ENCODE measurements at regions not wholly inside any gene's neighbourhood (a gene's known extent, or its start where the extent isn't known, plus 50 kb on each side); places are given as distances from the start of the nearest gene placed in this dataset.

DNA sequence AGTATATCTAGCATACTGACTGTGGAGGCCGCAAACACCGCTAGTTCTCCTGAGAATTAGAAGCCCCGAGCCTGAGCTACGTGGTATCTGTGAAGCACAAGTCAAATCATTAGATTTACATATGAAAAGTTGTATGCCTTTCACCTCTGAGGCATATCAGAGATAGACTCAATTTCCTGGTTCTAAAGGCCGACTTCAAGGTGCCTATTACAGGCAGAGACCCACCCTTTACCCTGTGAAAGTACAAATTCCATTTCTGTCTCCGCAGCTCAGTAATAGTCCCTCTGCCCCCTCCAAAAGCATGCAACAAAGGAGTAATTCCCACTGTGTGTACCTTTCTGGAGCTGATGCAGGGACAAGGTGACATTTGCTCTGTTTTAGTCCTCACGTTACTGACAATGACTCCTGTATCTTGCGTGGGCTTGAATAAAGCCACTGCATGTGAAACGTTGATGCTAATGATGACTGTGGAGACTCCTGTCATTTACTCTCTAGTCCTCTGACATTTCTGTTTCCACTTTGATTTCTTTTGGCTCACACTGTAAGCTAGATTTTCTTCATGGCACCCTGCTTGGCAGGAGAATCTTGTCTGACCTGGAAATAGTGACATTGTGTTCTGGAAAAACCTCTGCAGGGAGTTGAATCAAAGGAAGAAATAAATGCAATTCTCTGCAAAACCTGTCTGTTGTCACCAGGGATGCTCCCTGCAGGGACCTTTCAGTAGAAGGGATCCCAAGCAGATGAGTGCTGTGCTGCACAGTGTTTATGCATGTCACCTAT, 273.2 kb upstream of the EMCN start:
- Histone ChIP-seq H3K36me3 (ENCODE audit: insufficient read depth, low read length) (no peaks in the 10 kb centered on the region), H3K27me3 (ENCODE audit: insufficient read depth, low read length) (no peaks in the 10 kb centered on the region), H3K4me3 (ENCODE audit: low read depth, low read length) (no peak overlapping the region), H3K27ac (ENCODE audit: low read depth, low read length) (no peak overlapping the region), H3K79me2 (ENCODE audit: control insufficient read depth, insufficient read depth, low read length, unreplicated experiment) (no peaks in the 10 kb centered on the region), H2AFZ (ENCODE audit: low read length, unreplicated experiment) (no peak overlapping the region), H3K4me1 (ENCODE audit: control insufficient read depth, insufficient read depth, low read length, unreplicated experiment) (no peaks in the 10 kb centered on the region)

DNA sequence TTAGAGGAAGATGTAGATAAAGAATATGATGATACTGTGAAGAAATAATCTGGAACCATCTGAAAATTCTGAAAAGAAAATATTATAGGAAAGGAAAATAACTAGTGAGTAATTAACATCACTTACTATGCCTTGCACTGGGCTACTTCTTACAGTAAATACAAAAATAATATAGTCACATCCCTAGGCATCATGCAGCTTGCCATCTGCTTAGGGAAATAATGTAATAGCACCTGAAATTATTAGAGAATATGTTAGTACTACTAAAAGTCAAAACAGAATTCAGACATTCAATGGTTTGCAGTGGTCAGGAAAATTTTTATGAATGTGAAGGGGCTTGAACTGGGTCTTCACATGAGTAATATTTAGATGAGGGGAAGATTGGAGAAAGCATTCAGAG, 272.2 kb upstream of the EMCN start:
- Histone ChIP-seq H3K27me3 (ENCODE audit: insufficient read depth, low read length) (no peaks in the 10 kb centered on the region), H3K79me2 (ENCODE audit: control insufficient read depth, insufficient read depth, low read length, unreplicated experiment) (no peaks in the 10 kb centered on the region), H2AFZ (ENCODE audit: low read length, unreplicated experiment) (no peak overlapping the region), H3K27ac (ENCODE audit: low read depth, low read length) (no peak overlapping the region), H3K4me3 (ENCODE audit: low read depth, low read length) (no peak overlapping the region), H3K4me1 (ENCODE audit: control insufficient read depth, insufficient read depth, low read length, unreplicated experiment) (no peaks in the 10 kb centered on the region), H3K36me3 (ENCODE audit: insufficient read depth, low read length) (no peaks in the 10 kb centered on the region)

DNA sequence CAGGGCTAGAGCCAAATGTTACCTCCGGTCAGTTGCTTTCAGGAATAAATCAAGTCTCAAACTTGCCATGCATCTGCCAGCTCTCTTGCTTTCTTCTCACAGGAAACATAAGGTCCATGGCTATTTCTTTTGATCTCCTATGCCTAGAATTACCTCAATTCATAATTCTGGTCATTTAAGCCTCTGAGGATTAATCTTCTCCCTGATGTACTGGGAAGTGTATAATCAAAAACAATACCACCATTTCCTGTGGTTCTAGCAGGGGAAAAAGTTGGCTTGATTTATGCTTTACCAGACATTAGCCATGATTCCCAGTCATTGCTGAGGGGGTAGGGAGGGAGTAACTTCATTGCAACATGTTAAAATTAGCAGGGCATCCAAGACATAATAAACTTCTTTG, 268.7 kb upstream of the EMCN start:
- Histone ChIP-seq H3K27me3 (ENCODE audit: insufficient read depth, low read length) (no peaks in the 10 kb centered on the region), H3K36me3 (ENCODE audit: insufficient read depth, low read length) (no peaks in the 10 kb centered on the region), H3K27ac (ENCODE audit: low read depth, low read length) (no peak overlapping the region), H3K4me1 (ENCODE audit: control insufficient read depth, insufficient read depth, low read length, unreplicated experiment) (no peaks in the 10 kb centered on the region), H3K79me2 (ENCODE audit: control insufficient read depth, insufficient read depth, low read length, unreplicated experiment) (no peaks in the 10 kb centered on the region), H3K4me3 (ENCODE audit: low read depth, low read length) (no peak overlapping the region), H2AFZ (ENCODE audit: low read length, unreplicated experiment) (no peak overlapping the region)

DNA sequence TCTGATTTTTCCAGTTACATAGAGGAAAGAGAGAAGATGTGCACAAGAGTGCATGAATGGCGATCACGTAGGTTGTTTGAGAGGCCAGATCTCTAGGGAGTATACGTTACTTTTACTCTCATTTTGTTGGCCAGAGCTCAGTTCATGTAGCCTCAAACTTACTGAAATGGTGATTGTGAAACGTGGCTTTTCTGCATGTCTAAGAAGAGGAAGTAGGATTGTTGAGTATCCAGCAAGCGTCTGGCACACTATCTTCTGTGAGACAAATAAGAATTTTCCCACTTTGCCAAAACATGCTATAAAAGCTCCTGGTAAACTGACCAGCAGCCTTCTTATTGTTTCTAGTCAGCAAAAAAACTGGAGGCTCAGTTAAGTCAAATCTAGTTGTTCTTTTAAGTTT, 264.5 kb upstream of the EMCN start:
- H3K4me3 ChIP-seq (ENCODE audit: low read depth, low read length), result no peak overlapping the region
- no peaks in the 10 kb centered on the region for H3K27me3 ChIP-seq (ENCODE audit: insufficient read depth, low read length)
- H3K36me3 ChIP-seq (ENCODE audit: insufficient read depth, low read length), result no peaks in the 10 kb centered on the region
- H2AFZ ChIP-seq (ENCODE audit: low read length, unreplicated experiment), result no peak overlapping the region
- H3K4me1 ChIP-seq (ENCODE audit: control insufficient read depth, insufficient read depth, low read length, unreplicated experiment), result no peaks in the 10 kb centered on the region
- H3K79me2 ChIP-seq (ENCODE audit: control insufficient read depth, insufficient read depth, low read length, unreplicated experiment), result no peaks in the 10 kb centered on the region
- no peak overlapping the region for H3K27ac ChIP-seq (ENCODE audit: low read depth, low read length)

DNA sequence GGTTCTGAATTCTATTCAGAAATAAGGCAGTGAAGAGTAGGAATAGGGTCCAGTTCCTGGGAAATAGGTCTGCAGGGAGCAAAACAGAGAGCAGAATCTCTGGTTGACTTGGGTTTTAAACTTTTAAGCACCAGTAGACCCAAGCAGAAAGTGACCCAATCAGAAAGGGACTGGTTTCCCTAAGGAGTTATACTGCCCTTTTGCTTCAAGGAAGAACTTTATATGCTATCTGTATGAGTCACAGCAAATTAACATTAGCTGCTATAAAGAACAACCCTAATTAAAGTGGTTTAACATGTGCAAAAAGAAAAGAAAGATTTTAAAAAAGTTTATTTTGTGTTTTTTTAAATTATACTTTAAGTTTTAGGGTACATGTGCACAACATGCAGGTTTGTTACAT, 263.6 kb upstream of the EMCN start:
- H3K4me3 ChIP-seq (ENCODE audit: low read depth, low read length), result no peak overlapping the region
- no peak overlapping the region for H2AFZ ChIP-seq (ENCODE audit: low read length, unreplicated experiment)

DNA sequence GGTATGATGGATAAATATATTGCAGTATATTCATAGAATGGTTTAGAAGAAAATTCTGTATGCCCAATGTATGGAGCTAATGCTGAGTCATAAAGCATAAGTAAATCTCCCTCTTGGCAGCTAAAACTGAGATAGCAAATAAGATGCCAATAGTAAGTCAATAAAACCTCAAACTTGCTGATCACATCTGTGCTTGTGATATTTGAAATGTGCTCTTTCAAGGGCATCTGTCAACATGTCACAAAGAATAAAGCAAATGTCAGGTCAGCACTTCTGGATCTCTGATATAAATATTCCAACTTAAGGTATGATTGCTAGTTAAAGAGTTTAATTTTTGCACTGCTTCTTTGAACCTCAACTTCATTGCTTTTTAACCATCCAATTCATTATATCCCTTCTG, 262.3 kb upstream of the EMCN start:
- Histone ChIP-seq H2AFZ (ENCODE audit: low read length, unreplicated experiment) (no peak overlapping the region), H3K4me3 (ENCODE audit: low read depth, low read length) (no peak overlapping the region), H3K36me3 (ENCODE audit: insufficient read depth, low read length) (no peaks in the 10 kb centered on the region), H3K27me3 (ENCODE audit: insufficient read depth, low read length) (no peaks in the 10 kb centered on the region), H3K4me1 (ENCODE audit: control insufficient read depth, insufficient read depth, low read length, unreplicated experiment) (no peaks in the 10 kb centered on the region), H3K79me2 (ENCODE audit: control insufficient read depth, insufficient read depth, low read length, unreplicated experiment) (no peaks in the 10 kb centered on the region), H3K27ac (ENCODE audit: low read depth, low read length) (no peak overlapping the region)

More for the DNA sequence above, 263.6 kb upstream of the EMCN start:
- H3K79me2 ChIP-seq (ENCODE audit: control insufficient read depth, insufficient read depth, low read length, unreplicated experiment), result no peaks in the 10 kb centered on the region
- H3K36me3 ChIP-seq (ENCODE audit: insufficient read depth, low read length), result no peaks in the 10 kb centered on the region
- no peak overlapping the region for H3K27ac ChIP-seq (ENCODE audit: low read depth, low read length)
- H3K4me1 ChIP-seq (ENCODE audit: control insufficient read depth, insufficient read depth, low read length, unreplicated experiment), result no peaks in the 10 kb centered on the region
- no peaks in the 10 kb centered on the region for H3K27me3 ChIP-seq (ENCODE audit: insufficient read depth, low read length)

DNA sequence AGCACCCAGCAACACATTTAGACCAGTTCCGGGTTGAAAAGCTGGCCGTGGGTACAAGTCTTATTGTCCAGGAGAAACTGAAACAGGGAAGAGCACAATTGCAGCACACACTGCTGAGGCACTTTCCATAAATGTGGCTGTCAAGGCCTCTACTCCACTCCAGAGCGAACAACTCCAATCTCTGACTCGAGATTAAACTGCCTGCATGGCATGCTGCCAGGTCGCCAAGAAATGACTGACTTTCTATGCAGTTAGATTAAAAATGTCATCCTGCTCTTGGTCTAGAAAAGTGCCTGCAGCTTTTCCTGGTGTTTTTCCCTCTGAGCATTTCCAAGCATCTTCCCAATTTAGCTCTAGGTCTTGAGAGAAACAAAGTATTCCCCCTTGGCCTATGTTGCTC, 260.6 kb upstream of the EMCN start:
- no peak overlapping the region for H3K4me3 ChIP-seq (ENCODE audit: low read depth, low read length)
- H3K27ac ChIP-seq (ENCODE audit: low read depth, low read length), result no peak overlapping the region
- H3K36me3 ChIP-seq (ENCODE audit: insufficient read depth, low read length), result no peaks in the 10 kb centered on the region
- no peaks in the 10 kb centered on the region for H3K4me1 ChIP-seq (ENCODE audit: control insufficient read depth, insufficient read depth, low read length, unreplicated experiment)
- H2AFZ ChIP-seq (ENCODE audit: low read length, unreplicated experiment), result no peak overlapping the region
- H3K79me2 ChIP-seq (ENCODE audit: control insufficient read depth, insufficient read depth, low read length, unreplicated experiment), result no peaks in the 10 kb centered on the region
- no peaks in the 10 kb centered on the region for H3K27me3 ChIP-seq (ENCODE audit: insufficient read depth, low read length)

DNA sequence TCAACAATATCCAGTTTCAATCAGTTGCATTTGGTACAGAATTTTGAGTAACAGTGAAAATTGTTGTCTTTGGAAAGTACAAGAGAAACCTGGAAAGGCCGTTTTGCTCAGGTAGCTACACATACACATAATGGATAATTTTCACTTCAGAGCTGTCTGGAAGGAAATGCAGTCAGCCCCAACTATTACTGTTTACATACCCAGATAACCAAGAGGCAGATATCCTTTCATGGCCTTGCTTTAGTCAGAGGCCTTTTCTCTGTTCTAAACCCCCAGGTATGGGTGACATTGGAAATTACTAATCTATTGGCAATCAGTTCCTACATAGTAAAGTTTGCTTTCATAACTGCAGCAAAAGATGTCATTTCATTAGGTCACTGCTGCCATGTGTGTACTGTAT, 244.9 kb upstream of the EMCN start:
- no peaks in the 10 kb centered on the region for H3K79me2 ChIP-seq (ENCODE audit: control insufficient read depth, insufficient read depth, low read length, unreplicated experiment)
- H3K36me3 ChIP-seq (ENCODE audit: insufficient read depth, low read length), result no peaks in the 10 kb centered on the region
- H3K4me1 ChIP-seq (ENCODE audit: control insufficient read depth, insufficient read depth, low read length, unreplicated experiment), result no peaks in the 10 kb centered on the region
- no peak overlapping the region for H3K27ac ChIP-seq (ENCODE audit: low read depth, low read length)
- H3K4me3 ChIP-seq (ENCODE audit: low read depth, low read length), result no peak overlapping the region
- H2AFZ ChIP-seq (ENCODE audit: low read length, unreplicated experiment), result no peak overlapping the region
- no peaks in the 10 kb centered on the region for H3K27me3 ChIP-seq (ENCODE audit: insufficient read depth, low read length)

DNA sequence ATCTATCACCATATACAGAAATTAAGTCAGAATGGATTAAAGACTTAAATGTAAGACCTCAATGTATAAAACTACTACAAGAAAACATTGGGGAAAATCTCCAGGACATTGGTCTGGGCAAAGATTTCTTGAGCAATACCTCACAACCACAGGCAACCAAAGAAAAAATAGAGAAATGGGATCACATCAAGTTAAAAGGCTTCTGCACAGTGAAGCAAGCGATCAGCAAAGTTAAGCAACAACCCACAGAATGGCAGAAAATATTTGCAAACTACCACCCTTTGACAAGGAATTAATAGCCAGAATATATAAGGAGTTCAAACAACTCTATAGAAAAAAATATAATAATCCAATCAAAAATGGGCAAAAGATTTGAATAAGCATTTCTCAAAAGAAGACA, 236.9 kb upstream of the EMCN start:
- Histone ChIP-seq H3K4me1 (ENCODE audit: control insufficient read depth, insufficient read depth, low read length, unreplicated experiment) (no peaks in the 10 kb centered on the region), H3K4me3 (ENCODE audit: low read depth, low read length) (no peak overlapping the region), H3K27me3 (ENCODE audit: insufficient read depth, low read length) (no peaks in the 10 kb centered on the region), H3K36me3 (ENCODE audit: insufficient read depth, low read length) (no peaks in the 10 kb centered on the region), H2AFZ (ENCODE audit: low read length, unreplicated experiment) (no peak overlapping the region), H3K27ac (ENCODE audit: low read depth, low read length) (no peak overlapping the region), H3K79me2 (ENCODE audit: control insufficient read depth, insufficient read depth, low read length, unreplicated experiment) (no peaks in the 10 kb centered on the region)

DNA sequence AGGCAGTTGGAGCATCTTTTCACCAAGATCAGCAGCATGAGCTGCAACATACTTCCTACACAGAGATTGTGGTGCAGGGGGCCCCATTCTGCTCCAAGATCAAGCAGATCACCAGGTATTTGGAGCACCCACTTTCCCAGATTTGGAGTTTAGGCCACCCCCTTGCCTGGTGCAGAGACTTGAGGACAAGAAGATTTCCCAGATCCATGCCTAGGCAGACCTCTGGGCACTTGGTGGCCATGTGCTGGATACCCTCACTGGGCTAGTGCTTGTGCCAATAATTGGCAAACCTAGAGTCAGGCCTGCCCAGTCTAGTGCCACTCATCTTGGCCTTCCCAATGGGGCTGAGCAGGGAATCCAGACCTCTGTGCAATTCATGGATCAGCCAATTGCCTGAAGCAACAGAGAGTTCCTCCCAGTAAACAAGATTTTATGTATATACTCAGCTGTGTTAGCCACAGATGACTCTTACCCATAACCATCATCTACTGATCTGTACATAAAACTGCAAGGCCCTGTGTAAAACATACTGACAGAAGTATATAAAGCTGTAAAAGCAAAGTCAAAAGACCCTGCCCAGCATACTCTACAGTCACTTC, 228.4 kb upstream of the EMCN start:
- Histone ChIP-seq H2AFZ (ENCODE audit: low read length, unreplicated experiment) (no peak overlapping the region), H3K4me3 (ENCODE audit: low read depth, low read length) (no peak overlapping the region), H3K36me3 (ENCODE audit: insufficient read depth, low read length) (no peaks in the 10 kb centered on the region), H3K27ac (ENCODE audit: low read depth, low read length) (no peak overlapping the region), H3K4me1 (ENCODE audit: control insufficient read depth, insufficient read depth, low read length, unreplicated experiment) (no peaks in the 10 kb centered on the region), H3K79me2 (ENCODE audit: control insufficient read depth, insufficient read depth, low read length, unreplicated experiment) (no peaks in the 10 kb centered on the region), H3K27me3 (ENCODE audit: insufficient read depth, low read length) (no peaks in the 10 kb centered on the region)

DNA sequence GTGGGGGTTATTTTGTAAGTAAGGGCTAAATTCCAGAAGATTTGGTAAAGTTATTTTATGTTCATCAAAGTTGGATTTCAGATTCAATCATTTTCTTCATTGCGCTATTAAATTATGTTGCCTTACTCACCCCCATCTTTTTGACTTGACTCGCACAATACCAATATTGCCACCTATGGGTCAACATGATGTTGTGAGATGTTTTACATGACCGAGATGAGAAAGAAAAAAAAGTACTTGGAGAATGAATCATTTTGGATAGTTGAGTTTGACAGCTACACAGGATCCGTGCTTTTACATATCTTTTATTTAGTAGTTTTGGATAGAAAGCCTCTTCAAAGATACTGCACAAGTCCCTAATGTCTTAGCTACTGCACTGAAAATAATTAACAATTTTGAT, 224.2 kb upstream of the EMCN start:
- Histone ChIP-seq H3K36me3 (ENCODE audit: insufficient read depth, low read length) (no peaks in the 10 kb centered on the region), H3K27me3 (ENCODE audit: insufficient read depth, low read length) (no peaks in the 10 kb centered on the region), H3K4me1 (ENCODE audit: control insufficient read depth, insufficient read depth, low read length, unreplicated experiment) (peaks cover 18% of the 10 kb centered on the region), H3K27ac (ENCODE audit: low read depth, low read length) (no peak overlapping the region), H3K79me2 (ENCODE audit: control insufficient read depth, insufficient read depth, low read length, unreplicated experiment) (no peaks in the 10 kb centered on the region), H3K4me3 (ENCODE audit: low read depth, low read length) (no peak overlapping the region), H2AFZ (ENCODE audit: low read length, unreplicated experiment) (no peak overlapping the region)

All from ACC112 (cell line).